ENCODE measurements at regions not wholly inside any gene's neighbourhood (a gene's known extent, or its start where the extent isn't known, plus 50 kb on each side); places are given as distances from the start of the nearest gene placed in this dataset.

- Histone ChIP-seq H3K9me3 (no peaks in the 10 kb centered on the region), H3K4me3 (no peak overlapping the region), H3K4me1 (no peaks in the 10 kb centered on the region), H3K27ac (no peak overlapping the region), H3K36me3 (no peaks in the 10 kb centered on the region), H3K27me3 (peaks cover 0 to 5% (median 4%) of the 10 kb centered on the region in 3 donors)
- intact Hi-C loops (cut with DNase I; ENCODE audit: low total_unique reads) (no loop called here), in situ Hi-C loops (cut with MboI; ENCODE audit: low sequenced_read_pairs in 4 of 4) (no loop called here)
- no peak for TF ChIP-seq CTCF (IDR thresholded peaks at IDR 0.05 in 4 of 5, conservative IDR thresholded peaks at IDR 0.05 in 1 of 5)
- no peak for TF ChIP-seq POLR2A (IDR thresholded peaks at IDR 0.05)
- ATAC-seq (no peak), DNase-seq (no peak)
These were observed 141.1 kb upstream of the VSTM2B start for GRCh38 chr19:29384656-29385055.

- TF ChIP-seq POLR2A (IDR thresholded peaks at IDR 0.05) (no peak), CTCF (IDR thresholded peaks at IDR 0.05 in 4 of 5, conservative IDR thresholded peaks at IDR 0.05 in 1 of 5) (no peak)
- H3K36me3 ChIP-seq = no peaks in the 10 kb centered on the region
- H3K27ac ChIP-seq = no peak overlapping the region
- no peaks in the 10 kb centered on the region for H3K4me1 ChIP-seq
- H3K9me3 ChIP-seq = no peaks in the 10 kb centered on the region
- H3K4me3 ChIP-seq = no peak overlapping the region
- DNase-seq (no peak), ATAC-seq (no peak)
- H3K27me3 ChIP-seq = peaks cover 0 to under 1% (median 0%) of the 10 kb centered on the region in 3 donors
- intact Hi-C loops (cut with DNase I; ENCODE audit: low total_unique reads) = no loop called here
- in situ Hi-C loops (cut with MboI; ENCODE audit: low sequenced_read_pairs in 4 of 4) = no loop called here
These were observed 140.5 kb upstream of the VSTM2B start for GRCh38 chr19:29385191-29385795.

DNA sequence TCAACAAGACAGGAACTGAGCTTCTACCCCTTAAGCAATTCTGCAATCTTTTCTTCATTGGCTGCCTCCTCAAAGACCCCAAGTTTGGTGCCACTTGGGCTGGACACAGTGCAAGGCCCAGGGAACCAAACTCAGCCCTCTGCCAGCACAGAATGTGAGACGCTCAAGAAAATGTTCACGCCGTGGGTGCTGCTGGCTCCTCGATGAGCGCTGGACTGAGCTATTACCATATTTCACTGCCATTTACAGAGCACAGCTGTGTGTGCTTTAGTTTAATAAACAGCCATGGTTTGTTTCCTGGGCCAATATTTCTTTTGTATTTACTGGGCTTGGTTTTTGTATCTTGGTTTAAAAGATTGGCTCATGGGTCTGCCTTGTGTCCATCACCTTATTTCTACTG is 138.8 kb upstream of the VSTM2B start:
- peaks cover 0 to 4% (median 0%) of the 10 kb centered on the region in 3 donors for H3K9me3 ChIP-seq
- no peak overlapping the region for H3K4me3 ChIP-seq
- ATAC-seq (no peak), DNase-seq (no peak)
- no peak overlapping the region for H3K27ac ChIP-seq
- in situ Hi-C loops (cut with MboI; ENCODE audit: low sequenced_read_pairs in 4 of 4) (no loop called here), intact Hi-C loops (cut with DNase I; ENCODE audit: low total_unique reads) (no loop called here)
- no peaks in the 10 kb centered on the region for H3K27me3 ChIP-seq
- H3K36me3 ChIP-seq = no peaks in the 10 kb centered on the region
- no peaks in the 10 kb centered on the region for H3K4me1 ChIP-seq
- TF ChIP-seq CTCF (IDR thresholded peaks at IDR 0.05 in 4 of 5, conservative IDR thresholded peaks at IDR 0.05 in 1 of 5) (no peak), POLR2A (IDR thresholded peaks at IDR 0.05) (no peak)

GRCh38 chr19:29387586-29387985 is 138.2 kb upstream of the VSTM2B start:
- ATAC-seq = no peak
- H3K4me3 ChIP-seq = no peak overlapping the region
- H3K36me3 ChIP-seq = no peaks in the 10 kb centered on the region
- no peak for TF ChIP-seq CTCF (IDR thresholded peaks at IDR 0.05 in 4 of 5, conservative IDR thresholded peaks at IDR 0.05 in 1 of 5)
- no peak for TF ChIP-seq POLR2A (IDR thresholded peaks at IDR 0.05)
- intact Hi-C loops (cut with DNase I; ENCODE audit: low total_unique reads) = no loop called here
- H3K27me3 ChIP-seq = no peaks in the 10 kb centered on the region
- in situ Hi-C loops (cut with MboI; ENCODE audit: low sequenced_read_pairs in 4 of 4) = no loop called here
- H3K27ac ChIP-seq = no peak overlapping the region
- H3K4me1 ChIP-seq = no peaks in the 10 kb centered on the region
- peaks cover 0 to 7% (median 0%) of the 10 kb centered on the region in 3 donors for H3K9me3 ChIP-seq
- DNase-seq = no peak

- Histone ChIP-seq H3K27me3 (no peaks in the 10 kb centered on the region), H3K4me3 (no peak overlapping the region), H3K9me3 (peaks cover 0 to 7% (median 0%) of the 10 kb centered on the region in 3 donors), H3K4me1 (no peaks in the 10 kb centered on the region), H3K36me3 (no peaks in the 10 kb centered on the region), H3K27ac (no peak overlapping the region)
- DNase-seq = no peak
- intact Hi-C loops (cut with DNase I; ENCODE audit: low total_unique reads) (no loop called here), in situ Hi-C loops (cut with MboI; ENCODE audit: low sequenced_read_pairs in 4 of 4) (no loop called here)
- no peak for ATAC-seq
- TF ChIP-seq POLR2A (IDR thresholded peaks at IDR 0.05) (no peak), CTCF (IDR thresholded peaks at IDR 0.05 in 4 of 5, conservative IDR thresholded peaks at IDR 0.05 in 1 of 5) (no peak)
These were observed 136.3 kb upstream of the VSTM2B start for GRCh38 chr19:29389495-29389894.

All from gastrocnemius medialis (tissue), 4 donors.